NT2/D1 (cell line): ENCODE measurements at regions not wholly inside any gene's neighbourhood (a gene's known extent, or its start where the extent isn't known, plus 50 kb on each side); places are given as distances from the start of the nearest gene placed in this dataset.

Experiments used
- DNase-seq: peaks from one replicate; pipeline ENCODE4 v3.0.0-alpha.2; 2011; ENCODE audit warnings: low read depth, low spot score
- H3K27me3 ChIP-seq: 2 replicates; pipeline ENCODE4 v1.6.0; 2011; ENCODE audit warnings: mild to moderate bottlenecking; ENCODE audit not compliant: insufficient read length, insufficient read depth
- H3K36me3 ChIP-seq: 2 replicates; pipeline ENCODE4 v1.6.1; 2011; ENCODE audit warnings: mild to moderate bottlenecking, low read length, mixed read lengths; ENCODE audit not compliant: insufficient read depth, insufficient read length
- H3K4me1 ChIP-seq: 2 replicates; pipeline ENCODE4 v1.5.1; 2011; ENCODE audit not compliant: insufficient read depth, insufficient read length
- H3K4me3 ChIP-seq: 2 replicates; pipeline ENCODE4 v1.5.1; 2011; ENCODE audit warnings: low read depth; ENCODE audit not compliant: insufficient read length
- H3K9ac ChIP-seq: 2 replicates; pipeline ENCODE4 v1.6.0; 2011; ENCODE audit warnings: low read depth; ENCODE audit not compliant: insufficient read length
- H3K9me3 ChIP-seq: 2 replicates; pipeline ENCODE4 v1.5.1; 2011; ENCODE audit warnings: mild to moderate bottlenecking, low read length; ENCODE audit not compliant: insufficient read depth
- SUZ12 ChIP-seq: IDR thresholded peaks from 2 replicates; pipeline ENCODE4 v1.6.1; 2011; ENCODE audit not compliant: insufficient read length, insufficient read depth; ENCODE audit errors: extremely low read depth
- YY1 ChIP-seq: IDR thresholded peaks from 2 replicates; pipeline ENCODE4 v1.6.1; 2011; ENCODE audit not compliant: insufficient read length, insufficient read depth
- ZNF274 ChIP-seq: IDR thresholded peaks from 2 replicates; pipeline ENCODE4 v1.6.1; 2011; ENCODE audit warnings: mild to moderate bottlenecking, low read depth, low read length

DNA sequence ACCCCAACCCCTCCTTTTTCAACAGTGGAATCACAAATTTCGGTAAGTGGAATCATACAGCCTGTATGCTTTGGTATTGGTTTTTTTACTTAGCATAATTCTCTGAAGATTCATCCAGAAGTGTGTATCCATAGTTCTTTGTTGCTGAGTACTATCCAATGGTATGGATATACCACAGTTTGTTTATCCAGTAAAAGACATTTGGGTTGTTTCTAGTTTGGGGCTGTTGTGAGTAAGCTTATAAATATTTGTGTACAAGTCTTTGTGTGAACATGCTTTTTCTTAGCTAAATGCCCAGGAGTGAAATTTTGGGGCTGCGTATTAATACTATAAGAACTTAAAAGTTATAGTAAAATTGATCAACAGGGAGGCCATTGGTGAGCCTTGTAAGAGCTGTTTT lies 57.5 kb upstream of the GC start:
- Histone ChIP-seq H3K4me1 (no peaks in the 10 kb centered on the region), H3K9ac (no peak overlapping the region), H3K27me3 (no peaks in the 10 kb centered on the region), H3K36me3 (no peaks in the 10 kb centered on the region), H3K4me3 (no peak overlapping the region), H3K9me3 (no peaks in the 10 kb centered on the region)
- TF ChIP-seq ZNF274, result no peak
- no peak for TF ChIP-seq SUZ12
- no peak for TF ChIP-seq YY1
- no peak for DNase-seq

DNA sequence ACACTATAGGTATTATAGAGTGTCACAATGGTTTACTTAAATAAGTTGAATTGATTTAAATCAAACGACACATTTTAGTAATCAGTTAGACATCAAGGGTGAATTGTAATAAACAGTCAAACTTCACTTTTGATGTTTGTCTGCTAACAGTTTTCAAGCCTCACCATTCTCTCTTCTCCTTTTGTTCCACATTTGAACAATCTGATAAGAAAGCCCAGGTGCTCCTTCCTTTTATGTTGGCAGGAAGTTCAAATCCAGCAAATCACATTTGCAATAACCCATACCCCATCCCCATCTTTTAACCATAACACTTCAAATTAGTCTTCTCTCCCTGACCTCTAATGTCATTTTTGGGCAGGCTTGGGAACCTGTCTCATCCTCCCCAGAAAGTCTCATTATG lies 63.4 kb upstream of the GC start:
- no peaks in the 10 kb centered on the region for H3K4me1 ChIP-seq
- no peaks in the 10 kb centered on the region for H3K27me3 ChIP-seq
- H3K9ac ChIP-seq, result no peak overlapping the region
- H3K36me3 ChIP-seq, result no peaks in the 10 kb centered on the region
- TF ChIP-seq YY1 (no peak), ZNF274 (no peak), SUZ12 (no peak)
- H3K9me3 ChIP-seq, result no peaks in the 10 kb centered on the region
- no peak for DNase-seq
- no peak overlapping the region for H3K4me3 ChIP-seq

GRCh38 chr4:71855944-71856343 lies 72.1 kb upstream of the GC start:
- Histone ChIP-seq H3K9me3 (peaks cover 35% of the 10 kb centered on the region), H3K4me3 (no peak overlapping the region), H3K36me3 (no peaks in the 10 kb centered on the region), H3K4me1 (no peaks in the 10 kb centered on the region), H3K9ac (no peak overlapping the region), H3K27me3 (no peaks in the 10 kb centered on the region)
- no peak for DNase-seq
- TF ChIP-seq ZNF274, result no peak
- no peak for TF ChIP-seq SUZ12
- no peak for TF ChIP-seq YY1

DNA sequence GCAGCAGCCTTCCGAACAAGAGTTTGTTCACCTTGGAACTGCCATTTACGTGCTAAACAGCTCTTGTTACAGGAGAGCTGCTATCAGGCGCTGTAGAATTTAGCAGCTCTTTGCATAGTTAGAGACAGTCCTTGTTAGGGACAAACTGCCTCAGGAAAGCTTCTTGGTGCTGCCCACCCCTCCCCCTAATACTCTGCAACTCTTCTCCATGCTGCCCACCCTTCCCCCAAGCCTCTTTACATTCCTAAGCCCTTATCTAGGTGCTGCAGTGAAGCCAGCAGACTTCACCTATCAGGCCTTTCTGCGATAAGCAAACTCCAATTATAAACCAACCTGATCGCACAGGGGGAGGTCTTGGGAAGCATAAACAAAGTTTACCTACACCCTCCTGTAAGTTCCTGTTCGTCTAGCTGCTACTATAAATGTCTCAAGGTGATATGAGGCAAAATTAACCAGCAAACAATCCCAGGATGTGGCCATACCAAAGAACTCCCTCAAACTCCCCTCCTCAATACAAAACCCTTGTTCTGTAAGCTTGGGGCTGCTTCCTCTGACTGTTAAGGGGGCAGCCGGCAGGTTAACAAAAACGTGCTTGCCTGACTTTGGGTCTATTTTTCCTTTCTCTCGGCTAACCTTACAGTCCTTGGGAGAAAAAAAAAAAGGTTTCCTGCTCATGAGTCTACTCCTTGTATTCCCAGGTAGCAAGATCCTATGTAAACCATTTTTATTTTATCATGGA lies 74.0 kb upstream of the GC start:
- no peaks in the 10 kb centered on the region for H3K4me1 ChIP-seq
- DNase-seq, result peak; percentile 82
- H3K9me3 ChIP-seq, result peaks cover 51% of the 10 kb centered on the region
- no peak overlapping the region for H3K4me3 ChIP-seq
- no peaks in the 10 kb centered on the region for H3K36me3 ChIP-seq
- H3K27me3 ChIP-seq, result no peaks in the 10 kb centered on the region
- TF ChIP-seq ZNF274, result no peak
- no peak for TF ChIP-seq YY1
- no peak for TF ChIP-seq SUZ12
- H3K9ac ChIP-seq, result no peak overlapping the region

DNA sequence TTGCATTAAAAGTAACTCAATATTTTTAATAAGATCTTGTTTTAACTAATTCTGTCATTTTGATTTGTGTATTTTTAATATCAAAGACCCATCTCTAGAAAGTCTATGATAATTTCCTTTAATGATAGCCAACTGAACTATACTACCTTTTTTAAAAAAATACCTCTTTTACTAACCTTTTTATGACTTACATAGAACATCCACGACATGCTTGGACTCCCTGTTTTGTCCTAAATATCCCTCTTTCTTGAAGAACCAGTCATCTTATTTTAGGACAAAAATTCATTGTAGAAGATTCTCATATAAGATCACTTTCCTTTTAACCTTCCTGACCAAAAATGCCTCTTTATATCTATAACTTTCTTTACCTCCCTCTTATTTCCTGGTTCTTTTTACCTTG lies 76.8 kb upstream of the GC start:
- no peaks in the 10 kb centered on the region for H3K27me3 ChIP-seq
- TF ChIP-seq YY1, result no peak
- no peak for TF ChIP-seq SUZ12
- TF ChIP-seq ZNF274, result no peak
- DNase-seq, result peak; percentile 33
- H3K4me3 ChIP-seq, result no peak overlapping the region
- H3K4me1 ChIP-seq, result no peaks in the 10 kb centered on the region
- H3K9ac ChIP-seq, result no peak overlapping the region
- peaks cover 75% of the 10 kb centered on the region for H3K9me3 ChIP-seq
- no peaks in the 10 kb centered on the region for H3K36me3 ChIP-seq

DNA sequence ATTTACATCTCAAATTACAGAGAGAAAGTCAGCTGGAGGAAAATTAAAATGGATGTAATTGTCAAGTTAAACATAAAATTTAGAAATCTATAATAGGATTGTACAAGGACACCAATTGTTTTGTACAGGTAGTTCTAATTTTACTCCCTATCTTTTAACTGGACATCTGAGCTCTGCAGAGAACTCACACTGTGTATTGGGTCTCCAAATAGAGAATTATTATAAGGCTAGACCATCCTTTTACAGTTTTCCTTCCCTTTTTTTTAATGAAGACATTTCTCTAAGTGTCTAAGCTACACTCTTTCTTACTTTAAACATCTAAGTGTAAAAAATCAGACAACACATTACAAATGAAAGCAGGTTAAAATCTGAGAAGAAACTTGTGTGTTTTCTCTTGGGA lies 78.4 kb upstream of the GC start:
- TF ChIP-seq YY1 (no peak), ZNF274 (0 out of 2 replicates have a peak, but pooled peaks have one; percentile 9)
- no peak overlapping the region for H3K9ac ChIP-seq
- peaks cover 67% of the 10 kb centered on the region for H3K9me3 ChIP-seq

DNA sequence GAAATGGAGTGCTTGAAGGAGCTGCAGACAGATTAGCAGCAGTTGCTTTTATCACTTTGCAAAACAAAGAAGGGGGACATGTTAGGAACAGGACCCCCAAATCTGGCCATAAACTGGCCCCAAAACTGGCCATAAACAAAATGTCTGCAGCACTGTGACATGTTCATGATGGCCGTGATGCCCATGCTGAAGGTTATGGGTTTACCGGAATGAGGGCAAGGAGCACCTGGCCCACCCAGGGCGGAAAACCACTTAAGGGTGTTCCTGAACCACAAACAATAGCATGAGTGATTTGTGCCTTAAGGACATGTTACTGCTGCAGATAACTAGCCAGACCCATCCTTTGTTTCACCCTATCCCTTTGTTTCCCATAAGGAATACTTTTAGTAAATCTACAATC lies 79.6 kb upstream of the GC start:
- no peak overlapping the region for H3K4me3 ChIP-seq
- no peaks in the 10 kb centered on the region for H3K27me3 ChIP-seq
- no peaks in the 10 kb centered on the region for H3K36me3 ChIP-seq
- no peak overlapping the region for H3K9ac ChIP-seq
- no peaks in the 10 kb centered on the region for H3K4me1 ChIP-seq
- DNase-seq, result no peak
- peaks cover 65% of the 10 kb centered on the region for H3K9me3 ChIP-seq
- TF ChIP-seq SUZ12 (no peak), YY1 (no peak), ZNF274 (no peak)

More for the DNA sequence above, 78.4 kb upstream of the GC start:
- Histone ChIP-seq H3K36me3 (no peaks in the 10 kb centered on the region), H3K4me3 (no peak overlapping the region), H3K27me3 (no peaks in the 10 kb centered on the region), H3K4me1 (no peaks in the 10 kb centered on the region)
- DNase-seq, result no peak

- TF ChIP-seq ZNF274 (no peak), SUZ12 (no peak), YY1 (no peak)
- DNase-seq, result no peak
- Histone ChIP-seq H3K9me3 (peaks cover 56% of the 10 kb centered on the region), H3K4me1 (no peaks in the 10 kb centered on the region), H3K27me3 (no peaks in the 10 kb centered on the region), H3K9ac (no peak overlapping the region), H3K4me3 (no peak overlapping the region), H3K36me3 (no peaks in the 10 kb centered on the region)
Measured at GRCh38 chr4:71864380-71864779, 80.5 kb upstream of the GC start.
